Prostate gland (tissue), 2 donors: ENCODE measurements at regions not wholly inside any gene's neighbourhood (a gene's known extent, or its start where the extent isn't known, plus 50 kb on each side); places are given as distances from the start of the nearest gene placed in this dataset.

ENCODE experiments used
- DNase-seq: peaks from one replicate; pipeline ENCODE4 v3.0.0-alpha.2; 2019; ENCODE audit warnings: low spot score
- H3K27ac ChIP-seq, 2 donors: fragments of 200-600 bp; sonication (generic); 2 replicates each; pipeline ENCODE4 v1.5.1; 2017 to 2019
- H3K27me3 ChIP-seq: fragments of 200-600 bp; sonication (generic); replicated peaks from 2 replicates; pipeline ENCODE4 v1.5.1; 2019; ENCODE audit not compliant: insufficient read depth
- H3K36me3 ChIP-seq, 2 donors: fragments of 200-600 bp; sonication (generic); 1 replicate in 1 of 2; 2 replicates in 1 of 2; pipeline versions ENCODE4 v1.5.1 to v1.8.1; 2017 to 2019
- H3K4me1 ChIP-seq: fragments of 200-600 bp; sonication (generic); replicated peaks from 2 replicates; pipeline ENCODE4 v1.5.1; 2019
- H3K4me3 ChIP-seq, 2 donors: fragments of 200-600 bp; sonication (generic); 2 replicates each; pipeline ENCODE4 v1.5.1; 2017 to 2019
- H3K9me3 ChIP-seq: fragments of 200-600 bp; sonication (generic); 2 replicates; pipeline ENCODE4 v1.5.1; 2017
- CTCF ChIP-seq, 4 experiments: fragments of 200-600 bp in 2 of 4; fragments of 450-650 bp in 2 of 4; sonication (generic) in 2 of 4; IDR thresholded peaks; 1 replicate in 3 of 4; 2 replicates in 1 of 4; pipeline ENCODE4 v1.5.1; 2016 to 2019; ENCODE audit warnings: antibody characterized with exemption in 4 of 4, mild to moderate bottlenecking in 2 of 4, moderate library complexity in 2 of 4
- POLR2A ChIP-seq: fragments of 450-650 bp; IDR thresholded peaks from one replicate; pipeline ENCODE4 v1.6.1; 2016; ENCODE audit warnings: antibody characterized with exemption, mild to moderate bottlenecking
- POLR2AphosphoS5 ChIP-seq: sonication (generic); formaldehyde crosslinking; IDR thresholded peaks from one replicate; pipeline ENCODE4 v1.6.1; 2017; ENCODE audit warnings: antibody characterized with exemption
- whole genome bisulfite sequencing: methylation state at CpG from one replicate; pipeline ENCODE4 v1.1.5; 2018; 5-methylcytosine and 5-hydroxymethylcytosine counted together
- intact Hi-C: fragments of 100-400 bp; cut with DNase I; formaldehyde crosslinking; loops from one replicate; pipeline ENCODE4 v1.14.2; 2022

- Histone ChIP-seq H3K27me3 (no peaks in the 10 kb centered on the region), H3K36me3 (no peaks in the 10 kb centered on the region), H3K4me3 (no peak overlapping the region), H3K9me3 (no peaks in the 10 kb centered on the region), H3K27ac (no peak overlapping the region), H3K4me1 (no peaks in the 10 kb centered on the region)
- intact Hi-C loops = no loop called here
- WGBS = 95% methylated on average over 24 of the region's 24 CpGs
- no peak for DNase-seq
- no peak for TF ChIP-seq POLR2AphosphoS5
- no peak for TF ChIP-seq POLR2A
- no peak for TF ChIP-seq CTCF (IDR thresholded peaks at IDR 0.05)
Measured at GRCh38 chr9:87824886-87825285, 57.8 kb upstream of the SPATA31E1 start.

GRCh38 chr9:87826331-87826730, 56.3 kb upstream of the SPATA31E1 start:
- intact Hi-C loops = no loop called here
- TF ChIP-seq POLR2A (no peak), POLR2AphosphoS5 (no peak)
- no peak overlapping the region for H3K4me3 ChIP-seq
- H3K9me3 ChIP-seq = no peaks in the 10 kb centered on the region
- no peaks in the 10 kb centered on the region for H3K36me3 ChIP-seq
- no peaks in the 10 kb centered on the region for H3K27me3 ChIP-seq
- DNase-seq = no peak
- H3K27ac ChIP-seq = no peak overlapping the region
- H3K4me1 ChIP-seq = no peaks in the 10 kb centered on the region

- no peak for DNase-seq
- Histone ChIP-seq H3K4me3 (no peak overlapping the region), H3K36me3 (no peaks in the 10 kb centered on the region), H3K9me3 (no peaks in the 10 kb centered on the region), H3K4me1 (no peaks in the 10 kb centered on the region), H3K27ac (no peak overlapping the region), H3K27me3 (no peaks in the 10 kb centered on the region)
- WGBS = 94% methylated on average over 2 of the region's 2 CpGs
- intact Hi-C loops = no loop called here
- TF ChIP-seq POLR2AphosphoS5 = no peak
- TF ChIP-seq POLR2A = no peak
Measured at GRCh38 chr9:87827341-87827740, 55.3 kb upstream of the SPATA31E1 start.

GRCh38 chr9:87829756-87830155, 52.9 kb upstream of the SPATA31E1 start:
- intact Hi-C loops = no loop called here
- H3K9me3 ChIP-seq = no peaks in the 10 kb centered on the region
- TF ChIP-seq CTCF (IDR thresholded peaks at IDR 0.05) (no peak), POLR2AphosphoS5 (no peak), POLR2A (no peak)
- no peaks in the 10 kb centered on the region for H3K27me3 ChIP-seq
- H3K36me3 ChIP-seq = no peaks in the 10 kb centered on the region
- WGBS = 25% methylated on average over 1 of the region's 1 CpG
- no peak for DNase-seq
- no peaks in the 10 kb centered on the region for H3K4me1 ChIP-seq
- no peak overlapping the region for H3K27ac ChIP-seq
- no peak overlapping the region for H3K4me3 ChIP-seq

GRCh38 chr9:87830446-87830845, 52.2 kb upstream of the SPATA31E1 start:
- H3K27ac ChIP-seq = no peak overlapping the region
- TF ChIP-seq POLR2AphosphoS5 = no peak
- no peak for TF ChIP-seq POLR2A
- no peak for TF ChIP-seq CTCF (IDR thresholded peaks at IDR 0.05)
- no peaks in the 10 kb centered on the region for H3K4me1 ChIP-seq
- H3K36me3 ChIP-seq = no peaks in the 10 kb centered on the region
- no peaks in the 10 kb centered on the region for H3K27me3 ChIP-seq
- intact Hi-C loops = no loop called here
- 27% methylated on average over 3 of the region's 3 CpGs for WGBS
- H3K9me3 ChIP-seq = no peaks in the 10 kb centered on the region
- no peak overlapping the region for H3K4me3 ChIP-seq
- no peak for DNase-seq

- Histone ChIP-seq H3K36me3 (no peaks in the 10 kb centered on the region), H3K27ac (no peak overlapping the region), H3K4me3 (no peak overlapping the region), H3K9me3 (no peaks in the 10 kb centered on the region), H3K4me1 (no peaks in the 10 kb centered on the region), H3K27me3 (no peaks in the 10 kb centered on the region)
- DNase-seq = no peak
- no peak for TF ChIP-seq CTCF (IDR thresholded peaks at IDR 0.05)
- TF ChIP-seq POLR2A = no peak
- TF ChIP-seq POLR2AphosphoS5 = no peak
- 86% methylated on average over 1 of the region's 1 CpG for WGBS
- intact Hi-C loops = no loop called here
Measured at GRCh38 chr9:87831159-87831558, 51.5 kb upstream of the SPATA31E1 start.
